B cell (primary cell): ENCODE measurements at regions not wholly inside any gene's neighbourhood (a gene's known extent, or its start where the extent isn't known, plus 50 kb on each side); places are given as distances from the start of the nearest gene placed in this dataset.

Source experiments
- EZH2 ChIP-seq: IDR thresholded peaks from 2 replicates; pipeline ENCODE4 v1.6.1; 2012; ENCODE audit warnings: borderline replicate concordance, low read depth, mild to moderate bottlenecking, moderate library complexity, low read length; ENCODE audit not compliant: insufficient read depth, poor library complexity, severe bottlenecking
- TF ChIP-seq, protein P1 (sequence below): fragments of 200-600 bp; IDR thresholded peaks from one replicate; pipeline ENCODE4 v1.8.0; 2022; ENCODE audit warnings: antibody characterized with exemption, mild to moderate bottlenecking

DNA sequence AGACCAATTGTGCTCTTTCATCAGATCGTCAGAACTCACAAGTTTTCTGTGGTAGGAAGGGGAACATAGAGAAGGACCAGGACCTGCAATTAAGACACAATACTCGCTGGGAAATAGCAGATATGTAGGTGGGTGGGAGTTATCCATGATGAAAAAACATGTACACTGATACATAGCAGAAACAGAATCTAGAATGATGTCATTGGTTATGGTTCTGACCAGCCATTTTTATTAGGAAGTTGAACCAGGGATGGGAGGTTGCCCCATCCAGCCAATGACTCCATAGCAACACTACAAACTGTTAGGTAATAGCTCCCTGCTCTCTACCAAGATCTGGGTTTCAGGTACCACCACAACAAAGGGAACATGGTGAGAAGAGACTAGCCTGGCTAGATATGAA is 393.5 kb upstream of the PBX1 start:
- TF ChIP-seq, protein P1, sequence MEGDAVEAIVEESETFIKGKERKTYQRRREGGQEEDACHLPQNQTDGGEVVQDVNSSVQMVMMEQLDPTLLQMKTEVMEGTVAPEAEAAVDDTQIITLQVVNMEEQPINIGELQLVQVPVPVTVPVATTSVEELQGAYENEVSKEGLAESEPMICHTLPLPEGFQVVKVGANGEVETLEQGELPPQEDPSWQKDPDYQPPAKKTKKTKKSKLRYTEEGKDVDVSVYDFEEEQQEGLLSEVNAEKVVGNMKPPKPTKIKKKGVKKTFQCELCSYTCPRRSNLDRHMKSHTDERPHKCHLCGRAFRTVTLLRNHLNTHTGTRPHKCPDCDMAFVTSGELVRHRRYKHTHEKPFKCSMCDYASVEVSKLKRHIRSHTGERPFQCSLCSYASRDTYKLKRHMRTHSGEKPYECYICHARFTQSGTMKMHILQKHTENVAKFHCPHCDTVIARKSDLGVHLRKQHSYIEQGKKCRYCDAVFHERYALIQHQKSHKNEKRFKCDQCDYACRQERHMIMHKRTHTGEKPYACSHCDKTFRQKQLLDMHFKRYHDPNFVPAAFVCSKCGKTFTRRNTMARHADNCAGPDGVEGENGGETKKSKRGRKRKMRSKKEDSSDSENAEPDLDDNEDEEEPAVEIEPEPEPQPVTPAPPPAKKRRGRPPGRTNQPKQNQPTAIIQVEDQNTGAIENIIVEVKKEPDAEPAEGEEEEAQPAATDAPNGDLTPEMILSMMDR: no peak
- TF ChIP-seq EZH2: no peak
